ENCODE measurements at regions not wholly inside any gene's neighbourhood (a gene's known extent, or its start where the extent isn't known, plus 50 kb on each side); places are given as distances from the start of the nearest gene placed in this dataset.

- ATAC-seq (no peak), DNase-seq (no peak), FAIRE-seq (no peak)
- no peak for TF ChIP-seq CTCF (IDR thresholded peaks at IDR 0.05)
- H3K36me3 ChIP-seq, result no peaks in the 10 kb centered on the region
- WGBS, 2 donors, result 69 to 77% methylated on average over 5 of the region's 5 CpGs
- H3K27ac ChIP-seq, result no peak overlapping the region
- intact Hi-C loops (cut with DNase I), result no loop called here
- no peaks in the 10 kb centered on the region for H3K4me1 ChIP-seq
- H3K9me3 ChIP-seq, result no peaks in the 10 kb centered on the region
- no peak overlapping the region for H3K4me3 ChIP-seq
- peaks cover 0 to 7% (median under 1%) of the 10 kb centered on the region in 4 donors for H3K27me3 ChIP-seq
Observed at GRCh38 chr12:67211029-67211428, 58.1 kb upstream of the CAND1 start.

DNA sequence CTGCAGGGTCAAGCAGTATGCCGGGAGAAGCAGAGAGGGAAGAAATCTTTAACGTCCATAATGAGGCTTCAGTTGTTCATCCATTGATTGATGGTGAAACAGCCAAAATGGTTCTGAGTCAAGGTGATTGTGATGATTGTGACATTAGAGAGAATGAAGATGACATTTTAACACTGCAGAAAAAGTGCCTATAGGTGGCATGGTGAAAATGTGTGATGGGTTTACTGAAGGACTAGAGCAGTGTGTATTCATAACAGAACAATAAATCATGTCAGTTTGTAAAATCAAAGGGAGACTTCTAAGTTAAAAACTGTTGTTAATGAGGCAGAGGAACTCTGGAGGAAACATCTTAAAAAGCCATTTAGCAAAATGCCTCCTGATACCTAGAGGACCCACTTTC, 57.7 kb upstream of the CAND1 start:
- FAIRE-seq, result no peak
- DNase-seq, result no peak
- no peaks in the 10 kb centered on the region for H3K36me3 ChIP-seq
- no peaks in the 10 kb centered on the region for H3K4me1 ChIP-seq
- TF ChIP-seq CTCF (IDR thresholded peaks at IDR 0.05), result no peak
- H3K9me3 ChIP-seq, result no peaks in the 10 kb centered on the region
- ATAC-seq, result no peak
- H3K4me3 ChIP-seq, result no peak overlapping the region
- H3K27me3 ChIP-seq, result peaks cover 0 to 7% (median 0%) of the 10 kb centered on the region in 4 donors
- intact Hi-C loops (cut with DNase I), result no loop called here
- H3K27ac ChIP-seq, result no peak overlapping the region
- WGBS, 2 donors, result 50 to 58% methylated on average over 2 of the region's 2 CpGs

GRCh38 chr12:67217647-67218046, 51.5 kb upstream of the CAND1 start:
- H3K36me3 ChIP-seq, result no peaks in the 10 kb centered on the region
- 65 to 71% methylated on average over 6 of the region's 6 CpGs for WGBS, 2 donors
- intact Hi-C loops (cut with DNase I), result no loop called here
- no peaks in the 10 kb centered on the region for H3K9me3 ChIP-seq
- no peak overlapping the region for H3K4me3 ChIP-seq
- H3K4me1 ChIP-seq, result no peaks in the 10 kb centered on the region
- TF ChIP-seq CTCF (IDR thresholded peaks at IDR 0.05), result no peak
- DNase-seq, result no peak
- H3K27me3 ChIP-seq, result peaks cover 0 to 7% (median 0%) of the 10 kb centered on the region in 4 donors
- H3K27ac ChIP-seq, result no peak overlapping the region
- ATAC-seq, result no peak
- no peak for FAIRE-seq
